GM19351 (cell line): ENCODE measurements at regions not wholly inside any gene's neighbourhood (a gene's known extent, or its start where the extent isn't known, plus 50 kb on each side); places are given as distances from the start of the nearest gene placed in this dataset.
A peak's percentile ranks its signal among the peaks of the same experiment; 100 is the strongest.
"Not testable (repeated sequence)": the region's sequence is repeated elsewhere in the genome, so short reads cannot be mapped to it uniquely, and the experiment has no call there.

Experiments used
- ATAC-seq: cut with Tn5 transposase; IDR thresholded peaks from one replicate; pipeline ENCODE4 v1.9.1; 2021; ENCODE audit warnings: mild to moderate bottlenecking, moderate library complexity; ENCODE audit not compliant: unreplicated experiment

GRCh38 chr1:245102149-245102548 is 52.6 kb upstream of the KIF26B start:
- ATAC-seq: not testable (repeated sequence)

DNA sequence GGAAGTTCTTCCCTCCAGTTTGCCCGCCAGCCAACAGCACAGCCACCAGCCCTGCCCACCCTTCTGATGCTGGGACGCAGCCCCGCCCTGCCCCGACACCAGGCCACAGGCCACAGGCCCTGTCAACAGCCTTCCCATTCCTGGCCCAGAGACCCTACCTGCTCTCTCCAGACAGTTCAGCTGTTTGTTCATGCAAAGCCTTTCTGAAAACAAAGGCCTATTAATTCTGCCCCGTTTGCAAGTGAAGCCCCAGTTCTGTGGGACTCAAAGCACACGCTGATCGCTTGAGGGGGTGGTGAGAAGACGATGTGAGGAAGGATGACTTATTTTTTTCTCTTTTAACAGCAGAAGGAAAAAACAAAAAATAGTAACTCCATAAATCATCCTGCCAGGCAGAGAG is 55.4 kb upstream of the KIF26B start:
- no peak for ATAC-seq

DNA sequence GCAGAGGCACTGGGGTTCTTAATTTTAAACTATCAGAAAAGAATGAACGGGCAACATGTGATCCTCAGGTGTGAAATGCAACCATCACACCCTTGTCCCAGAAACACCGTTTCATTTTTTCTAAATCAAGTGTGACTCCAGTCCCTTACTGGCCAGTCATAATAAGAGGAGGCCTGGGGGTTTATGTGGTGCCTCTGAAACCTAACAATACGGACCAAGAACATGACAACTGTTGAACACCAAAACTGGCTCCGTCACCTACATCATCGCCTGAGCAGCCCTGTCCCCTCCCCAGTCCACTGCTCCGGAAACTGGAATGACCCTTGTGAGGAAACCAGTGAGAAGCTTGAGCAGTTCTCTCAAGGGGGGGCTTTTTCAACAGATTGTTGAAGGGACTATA is 55.9 kb upstream of the KIF26B start:
- ATAC-seq: no peak

- ATAC-seq: no peak
Measured at GRCh38 chr1:245096311-245097066, 58.3 kb upstream of the KIF26B start.

- ATAC-seq: no peak
Measured at GRCh38 chr1:245095903-245096302, 58.9 kb upstream of the KIF26B start.

- no peak for ATAC-seq
Measured at GRCh38 chr1:245094954-245095353, 59.8 kb upstream of the KIF26B start.

GRCh38 chr1:245094092-245094491 is 60.7 kb upstream of the KIF26B start:
- ATAC-seq: no peak

DNA sequence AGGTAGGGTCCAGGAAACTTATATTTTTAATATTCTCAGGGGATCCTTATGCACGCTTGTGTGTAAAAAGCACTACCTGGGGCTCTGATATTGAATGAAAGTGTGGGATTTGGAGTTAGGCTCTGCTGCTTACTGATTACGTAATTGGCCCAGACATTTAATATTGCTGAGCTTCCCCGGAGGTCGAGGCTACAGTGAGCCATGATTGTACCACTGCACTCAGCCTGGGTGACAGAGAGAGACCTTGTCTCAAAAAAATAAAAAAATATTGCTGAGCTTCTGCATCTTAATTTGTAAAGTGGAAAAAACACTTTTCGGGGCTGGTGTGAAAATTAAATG is 62.2 kb upstream of the KIF26B start:
- no peak for ATAC-seq

DNA sequence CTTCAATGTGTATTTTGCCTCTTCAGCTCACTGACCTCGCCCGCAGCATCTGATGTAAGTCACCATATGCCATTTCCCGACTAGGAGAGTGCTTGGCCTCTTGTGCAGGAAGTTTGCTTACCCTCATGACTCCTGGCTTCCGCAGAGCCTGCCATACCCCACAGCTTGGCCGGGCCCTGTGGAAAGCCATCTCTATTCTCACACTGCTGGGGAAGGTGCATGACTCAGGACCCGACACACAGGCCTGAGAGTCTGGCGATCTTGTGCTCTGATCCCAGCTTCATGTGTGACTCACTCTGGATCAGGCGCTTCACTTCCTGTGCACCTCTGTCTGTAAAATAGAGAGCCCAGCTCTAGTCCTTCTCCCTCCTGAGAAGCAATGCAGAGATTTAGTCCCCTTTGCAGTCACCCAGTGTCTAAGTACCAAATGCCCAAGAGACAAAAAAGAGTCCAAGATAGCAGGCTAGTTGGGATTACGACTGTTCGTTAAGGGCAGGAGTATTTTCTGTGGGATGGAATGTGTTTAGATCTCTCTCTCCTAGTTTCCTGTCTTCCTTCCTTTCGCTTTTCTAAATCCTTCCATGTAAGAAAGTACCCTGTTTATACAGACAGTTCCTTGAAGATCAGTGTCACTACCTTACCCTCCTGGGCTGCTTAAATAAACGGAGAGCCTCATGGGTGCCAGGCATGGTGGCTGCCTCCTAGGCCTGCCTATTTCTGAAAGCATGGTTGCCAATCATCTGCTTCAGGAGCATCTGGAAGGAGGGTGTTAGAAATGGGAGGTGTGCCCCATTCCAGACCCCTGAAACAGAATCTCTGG is 62.8 kb upstream of the KIF26B start:
- ATAC-seq: no peak

DNA sequence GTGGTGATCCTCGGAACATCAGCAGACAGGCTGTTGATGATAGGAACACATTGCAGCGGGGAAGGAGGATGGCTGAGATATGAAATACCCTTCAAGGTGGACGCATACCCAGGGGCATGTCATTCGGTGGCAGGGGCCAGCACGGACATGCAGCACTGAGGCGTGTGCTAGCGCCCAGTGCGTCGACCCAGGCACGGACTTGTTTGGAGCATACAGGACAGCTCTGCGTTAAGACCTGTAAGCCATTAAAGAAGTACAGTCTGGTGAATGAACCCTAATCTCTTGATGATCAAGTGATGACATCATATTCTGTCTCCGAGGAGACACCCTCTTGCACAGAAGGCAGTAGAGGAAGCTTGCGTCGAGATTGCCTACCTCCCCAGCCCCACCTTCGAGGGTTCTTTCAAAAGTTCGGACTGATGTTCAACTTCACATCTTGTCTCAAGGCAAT is 63.6 kb upstream of the KIF26B start:
- ATAC-seq: no peak

- no peak for ATAC-seq
Measured at GRCh38 chr1:245090491-245091090, 64.2 kb upstream of the KIF26B start.

DNA sequence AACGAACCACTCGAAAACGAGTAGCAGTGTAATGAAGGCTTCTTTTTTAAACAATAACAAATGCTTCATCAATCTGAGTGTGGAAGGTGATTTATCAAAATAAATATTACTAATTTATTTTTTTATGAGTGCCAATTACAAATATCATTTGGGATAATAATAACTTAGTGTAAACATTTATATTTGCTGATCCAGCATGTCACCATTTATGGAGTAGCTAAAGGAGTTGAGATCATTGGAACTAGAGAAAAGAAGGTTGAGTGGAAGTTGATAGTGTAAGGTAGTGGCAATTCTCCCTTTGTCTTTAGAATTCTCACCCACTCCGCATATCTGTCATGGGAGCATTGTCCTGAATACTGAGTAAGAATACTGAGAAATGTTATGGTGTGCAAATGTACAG is 67.1 kb upstream of the KIF26B start:
- no peak for ATAC-seq

GRCh38 chr1:245086389-245086969 is 68.3 kb upstream of the KIF26B start:
- ATAC-seq: no peak

GRCh38 chr1:245085508-245086095 is 69.2 kb upstream of the KIF26B start:
- peak; percentile 99 for ATAC-seq

DNA sequence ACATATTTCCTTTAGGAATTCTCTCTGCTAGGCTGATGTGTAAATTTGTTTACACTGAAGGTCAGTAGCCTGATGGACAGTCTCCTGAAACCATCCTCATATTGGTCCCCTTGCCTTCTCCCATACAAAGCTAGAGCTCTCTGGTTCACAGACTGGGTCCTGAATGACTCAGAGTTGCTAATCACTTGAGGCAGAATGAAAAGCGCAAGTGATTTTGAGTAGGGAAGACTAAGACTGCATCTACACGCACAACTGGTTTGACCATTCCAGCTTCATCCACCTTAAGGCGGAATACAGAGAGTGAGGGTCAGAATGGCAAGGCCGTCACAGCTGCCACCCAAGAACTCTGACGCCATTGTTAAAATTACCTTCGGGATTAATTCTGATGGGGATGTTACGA is 70.2 kb upstream of the KIF26B start:
- no peak for ATAC-seq

DNA sequence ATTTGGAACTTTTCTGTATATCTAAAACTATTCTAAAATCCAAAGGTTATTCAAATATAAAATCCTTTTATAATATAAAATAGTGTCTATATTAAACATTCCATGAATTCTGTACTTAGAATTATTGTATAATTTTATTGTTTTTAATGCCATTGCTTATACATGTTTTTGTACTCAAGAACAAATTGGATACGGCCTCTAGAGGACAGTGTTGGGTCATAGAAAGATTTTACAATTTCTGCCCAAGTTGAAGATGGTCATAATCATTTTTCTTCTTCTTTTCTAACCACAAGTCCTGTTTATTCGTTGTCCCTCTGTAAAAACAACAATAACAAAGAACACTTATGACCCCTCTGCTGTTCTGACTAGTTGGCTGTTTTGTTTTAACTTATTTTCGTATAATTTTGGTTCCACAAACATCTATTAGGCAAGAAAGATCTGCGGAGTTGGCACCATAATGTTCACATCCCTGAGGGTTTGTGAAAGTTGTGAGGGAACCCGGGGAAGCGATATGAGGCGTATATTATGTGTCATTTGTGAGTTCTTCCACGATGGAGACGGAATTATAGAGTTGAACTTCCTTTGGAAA is 75.7 kb upstream of the KIF26B start:
- no peak for ATAC-seq

DNA sequence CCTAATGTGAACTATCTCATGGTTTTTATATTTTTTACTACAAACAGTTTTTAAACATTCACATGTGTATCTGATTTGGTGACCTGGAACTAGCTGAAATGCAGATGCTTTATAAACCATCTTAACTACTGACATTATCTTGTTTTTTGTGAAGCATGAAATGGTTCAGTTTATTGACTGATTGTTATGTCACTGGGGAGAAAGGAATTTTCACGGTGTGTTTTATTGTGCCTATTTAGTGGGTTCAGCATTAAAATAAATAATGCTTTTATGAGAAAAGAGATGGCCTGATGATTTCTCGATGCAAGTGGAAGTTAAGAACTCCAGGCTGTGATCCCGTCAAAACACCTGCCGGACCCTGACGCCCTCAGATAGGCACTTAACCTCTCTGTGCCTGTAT is 79.9 kb upstream of the KIF26B start:
- no peak for ATAC-seq

- no peak for ATAC-seq
Measured at GRCh38 chr1:245074232-245074747, 80.5 kb upstream of the KIF26B start.

GRCh38 chr1:245070836-245071615 is 83.8 kb upstream of the KIF26B start:
- ATAC-seq: no peak

- ATAC-seq: no peak
Measured at GRCh38 chr1:245067257-245067656, 87.5 kb upstream of the KIF26B start.
